WTC11 (cell line): ENCODE measurements at regions not wholly inside any gene's neighbourhood (a gene's known extent, or its start where the extent isn't known, plus 50 kb on each side); places are given as distances from the start of the nearest gene placed in this dataset.
"Not testable (repeated sequence)": the region's sequence is repeated elsewhere in the genome, so short reads cannot be mapped to it uniquely, and the experiment has no call there.

ENCODE experiments used
- ATAC-seq: fragments of 200-7000 bp; cut with Tn5 transposase; 2 replicates; pipeline ENCODE4 v1.10.0; 2021; ENCODE audit warnings: mild to moderate bottlenecking, moderate library complexity
- CTCF ChIA-PET: fragments of 300-600 bp; sonication (Branson Sonifier 250); formaldehyde crosslinking; loops from one replicate; lab custom pipeline; 2021; ENCODE audit warnings: antibody characterized with exemption; lab: Charles Lee
- POLR2A ChIA-PET: fragments of 350-600 bp; sonication (Branson Sonifier 250); formaldehyde crosslinking; loops from one replicate; lab custom pipeline; 2021; ENCODE audit warnings: antibody characterized with exemption; lab: Charles Lee
- DNase-seq: peaks from one replicate; pipeline ENCODE4 v3.0.0; 2021; ENCODE audit warnings: low spot score
- H3K27ac Mint-ChIP-seq: 2 replicates; pipeline ENCODE4 v1.8.0; 2021; ENCODE audit warnings: mixed read lengths
- H3K27me3 Mint-ChIP-seq: 2 replicates; pipeline ENCODE4 v1.8.0; 2021; ENCODE audit warnings: low read depth, mild to moderate bottlenecking, moderate library complexity, mixed read lengths
- H3K36me3 Mint-ChIP-seq: 2 replicates; pipeline ENCODE4 v1.8.0; 2021; ENCODE audit warnings: mixed read lengths
- H3K4me1 Mint-ChIP-seq: 2 replicates; pipeline ENCODE4 v1.8.0; 2022; ENCODE audit warnings: mixed read lengths
- H3K4me3 Mint-ChIP-seq: 2 replicates; pipeline ENCODE4 v1.8.0; 2021; ENCODE audit warnings: mild to moderate bottlenecking, moderate library complexity, mixed read lengths
- H3K9me3 Mint-ChIP-seq: 2 replicates; pipeline ENCODE4 v1.8.0; 2021; ENCODE audit warnings: mixed read lengths
- CREM ChIP-seq: sonication (generic); formaldehyde crosslinking; IDR thresholded peaks from 2 replicates; pipeline ENCODE4 v1.8.1; 2022; ENCODE audit warnings: mild to moderate bottlenecking, missing genetic modification reagents, moderate library complexity
- E2F1 ChIP-seq: sonication (generic); formaldehyde crosslinking; IDR thresholded peaks from 2 replicates; pipeline ENCODE4 v1.8.0; 2022; ENCODE audit warnings: mild to moderate bottlenecking, missing genetic modification reagents
- E2F5 ChIP-seq: sonication (generic); formaldehyde crosslinking; IDR thresholded peaks from 2 replicates; pipeline ENCODE4 v1.8.1; 2022; ENCODE audit warnings: mild to moderate bottlenecking, moderate library complexity, missing genetic modification reagents
- GRHL2 ChIP-seq: fragments of 250-450 bp; sonication (Bioruptor Pico); IDR thresholded peaks from 2 replicates; pipeline ENCODE4 v1.8.0; 2022; ENCODE audit warnings: mild to moderate bottlenecking, moderate library complexity; ENCODE audit not compliant: insufficient replicate concordance, severe bottlenecking
- IRF2 ChIP-seq: sonication (generic); formaldehyde crosslinking; IDR thresholded peaks from 2 replicates; pipeline ENCODE4 v1.8.0; 2022; ENCODE audit warnings: low read depth, missing genetic modification reagents, borderline replicate concordance
- RELA ChIP-seq: sonication (generic); formaldehyde crosslinking; IDR thresholded peaks from 2 replicates; pipeline ENCODE4 v1.8.1; 2022; ENCODE audit warnings: missing genetic modification reagents, mild to moderate bottlenecking, borderline replicate concordance
- SMAD3 ChIP-seq: sonication (generic); formaldehyde crosslinking; IDR thresholded peaks from 2 replicates; pipeline ENCODE4 v1.8.0; 2022; ENCODE audit warnings: missing genetic modification reagents, mild to moderate bottlenecking, borderline replicate concordance
- SP1 ChIP-seq: sonication (generic); formaldehyde crosslinking; conservative IDR thresholded peaks from 2 replicates; pipeline ENCODE4 v1.8.1; 2022; ENCODE audit warnings: missing genetic modification reagents
- STAT6 ChIP-seq: sonication (generic); formaldehyde crosslinking; conservative IDR thresholded peaks from 2 replicates; pipeline ENCODE4 v1.8.1; 2023; ENCODE audit warnings: mild to moderate bottlenecking, low read depth, missing genetic modification reagents, moderate library complexity
- TP53 ChIP-seq: sonication (generic); formaldehyde crosslinking; IDR thresholded peaks from 2 replicates; pipeline ENCODE4 v1.8.1; 2023; ENCODE audit warnings: mild to moderate bottlenecking, missing genetic modification reagents
- USF1 ChIP-seq: sonication (generic); formaldehyde crosslinking; IDR thresholded peaks from 2 replicates; pipeline ENCODE4 v1.8.0; 2022; ENCODE audit warnings: mild to moderate bottlenecking, missing genetic modification reagents
- TF ChIP-seq, protein P1 (sequence below): sonication (generic); formaldehyde crosslinking; IDR thresholded peaks from 2 replicates; pipeline ENCODE4 v1.8.0; 2022; ENCODE audit warnings: mild to moderate bottlenecking, missing genetic modification reagents
- TF ChIP-seq, protein P2 (sequence below): fragments of 200-600 bp; IDR thresholded peaks from 2 replicates; pipeline ENCODE4 v1.8.0; 2022; ENCODE audit warnings: antibody characterized with exemption
- TF ChIP-seq, protein P3 (sequence below): sonication (generic); formaldehyde crosslinking; IDR thresholded peaks from 2 replicates; pipeline ENCODE4 v1.8.0; 2023; ENCODE audit warnings: mild to moderate bottlenecking, missing genetic modification reagents

- ATAC-seq (no peak), DNase-seq (no peak)
- peaks cover 7% of the 10 kb centered on the region for H3K27me3 Mint-ChIP-seq
- peaks cover 6% of the 10 kb centered on the region; the same call in 1 of the 2 replicates for H3K36me3 Mint-ChIP-seq
- peaks cover 10% of the 10 kb centered on the region for H3K9me3 Mint-ChIP-seq
- peaks cover 6% of the 10 kb centered on the region for H3K4me1 Mint-ChIP-seq
- POLR2A ChIA-PET, result no interaction called here
- H3K4me3 Mint-ChIP-seq, result no peak overlapping the region
- H3K27ac Mint-ChIP-seq, result no peak overlapping the region
- TF ChIP-seq CREM (CRISPR knock-in tag) (no peak), STAT6 (CRISPR knock-in tag) (no peak), USF1 (CRISPR knock-in tag) (no peak)
- TF ChIP-seq, protein P1, sequence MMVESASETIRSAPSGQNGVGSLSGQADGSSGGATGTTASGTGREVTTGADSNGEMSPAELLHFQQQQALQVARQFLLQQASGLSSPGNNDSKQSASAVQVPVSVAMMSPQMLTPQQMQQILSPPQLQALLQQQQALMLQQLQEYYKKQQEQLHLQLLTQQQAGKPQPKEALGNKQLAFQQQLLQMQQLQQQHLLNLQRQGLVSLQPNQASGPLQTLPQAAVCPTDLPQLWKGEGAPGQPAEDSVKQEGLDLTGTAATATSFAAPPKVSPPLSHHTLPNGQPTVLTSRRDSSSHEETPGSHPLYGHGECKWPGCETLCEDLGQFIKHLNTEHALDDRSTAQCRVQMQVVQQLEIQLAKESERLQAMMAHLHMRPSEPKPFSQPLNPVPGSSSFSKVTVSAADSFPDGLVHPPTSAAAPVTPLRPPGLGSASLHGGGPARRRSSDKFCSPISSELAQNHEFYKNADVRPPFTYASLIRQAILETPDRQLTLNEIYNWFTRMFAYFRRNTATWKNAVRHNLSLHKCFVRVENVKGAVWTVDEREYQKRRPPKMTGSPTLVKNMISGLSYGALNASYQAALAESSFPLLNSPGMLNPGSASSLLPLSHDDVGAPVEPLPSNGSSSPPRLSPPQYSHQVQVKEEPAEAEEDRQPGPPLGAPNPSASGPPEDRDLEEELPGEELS (CRISPR knock-in tag), result no peak
- CTCF ChIA-PET, result no interaction called here
Observed at GRCh38 chr11:115637599-115638241, 133.5 kb upstream of the CADM1 start.

DNA sequence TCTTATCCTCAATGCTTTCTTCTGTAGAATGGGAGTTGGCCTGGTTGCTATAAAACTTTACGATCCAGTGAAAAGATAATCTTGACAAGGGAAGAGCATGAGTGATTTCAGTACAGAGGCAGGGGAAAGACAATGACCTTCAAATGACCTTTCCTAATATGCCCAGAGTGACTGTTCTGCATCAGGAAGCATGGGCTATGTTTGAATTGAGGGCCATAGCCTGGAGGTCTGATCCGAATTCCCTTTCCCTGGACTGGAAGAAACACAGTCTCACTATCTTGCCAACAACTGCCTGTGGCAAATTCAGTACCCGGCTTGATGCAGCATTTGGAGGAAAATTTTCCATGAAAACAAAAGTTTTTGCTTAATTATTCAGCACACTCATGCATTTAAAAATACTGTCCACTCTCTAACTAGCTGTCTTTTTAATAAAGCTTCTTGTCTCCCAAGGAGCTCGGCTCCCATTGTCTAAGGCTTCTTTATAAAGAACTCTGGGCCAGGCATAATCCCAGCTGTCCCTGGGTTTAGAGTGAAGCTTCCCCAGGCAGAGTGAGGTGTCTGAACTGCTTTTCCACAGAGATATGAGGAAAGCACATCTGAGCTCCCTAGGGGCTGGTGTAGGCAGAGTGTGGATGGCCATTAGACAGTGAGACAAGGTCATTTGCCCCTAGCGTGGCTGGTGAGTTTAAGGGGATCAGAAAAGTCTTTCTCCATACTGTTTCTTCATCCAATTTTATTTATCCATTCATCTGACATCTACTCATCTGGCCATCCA lies 132.7 kb upstream of the CADM1 start:
- no peak overlapping the region for H3K4me3 Mint-ChIP-seq
- H3K4me1 Mint-ChIP-seq, result no peaks in the 10 kb centered on the region
- CTCF ChIA-PET, result no interaction called here
- ATAC-seq, result no peak
- DNase-seq, result no peak
- peaks cover 4% of the 10 kb centered on the region for H3K27me3 Mint-ChIP-seq
- TF ChIP-seq TP53 (CRISPR knock-in tag) (no peak), E2F1 (CRISPR knock-in tag) (no peak)
- TF ChIP-seq, protein P2, sequence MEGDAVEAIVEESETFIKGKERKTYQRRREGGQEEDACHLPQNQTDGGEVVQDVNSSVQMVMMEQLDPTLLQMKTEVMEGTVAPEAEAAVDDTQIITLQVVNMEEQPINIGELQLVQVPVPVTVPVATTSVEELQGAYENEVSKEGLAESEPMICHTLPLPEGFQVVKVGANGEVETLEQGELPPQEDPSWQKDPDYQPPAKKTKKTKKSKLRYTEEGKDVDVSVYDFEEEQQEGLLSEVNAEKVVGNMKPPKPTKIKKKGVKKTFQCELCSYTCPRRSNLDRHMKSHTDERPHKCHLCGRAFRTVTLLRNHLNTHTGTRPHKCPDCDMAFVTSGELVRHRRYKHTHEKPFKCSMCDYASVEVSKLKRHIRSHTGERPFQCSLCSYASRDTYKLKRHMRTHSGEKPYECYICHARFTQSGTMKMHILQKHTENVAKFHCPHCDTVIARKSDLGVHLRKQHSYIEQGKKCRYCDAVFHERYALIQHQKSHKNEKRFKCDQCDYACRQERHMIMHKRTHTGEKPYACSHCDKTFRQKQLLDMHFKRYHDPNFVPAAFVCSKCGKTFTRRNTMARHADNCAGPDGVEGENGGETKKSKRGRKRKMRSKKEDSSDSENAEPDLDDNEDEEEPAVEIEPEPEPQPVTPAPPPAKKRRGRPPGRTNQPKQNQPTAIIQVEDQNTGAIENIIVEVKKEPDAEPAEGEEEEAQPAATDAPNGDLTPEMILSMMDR, result no peak
- TF ChIP-seq, all 79 proteins: peak for 0
- Mint-ChIP-seq H3K36me3 (peaks cover 9% of the 10 kb centered on the region; the same call in 1 of the 2 replicates), H3K9me3 (peaks cover 14% of the 10 kb centered on the region), H3K27ac (no peak overlapping the region)
- POLR2A ChIA-PET, result no interaction called here

DNA sequence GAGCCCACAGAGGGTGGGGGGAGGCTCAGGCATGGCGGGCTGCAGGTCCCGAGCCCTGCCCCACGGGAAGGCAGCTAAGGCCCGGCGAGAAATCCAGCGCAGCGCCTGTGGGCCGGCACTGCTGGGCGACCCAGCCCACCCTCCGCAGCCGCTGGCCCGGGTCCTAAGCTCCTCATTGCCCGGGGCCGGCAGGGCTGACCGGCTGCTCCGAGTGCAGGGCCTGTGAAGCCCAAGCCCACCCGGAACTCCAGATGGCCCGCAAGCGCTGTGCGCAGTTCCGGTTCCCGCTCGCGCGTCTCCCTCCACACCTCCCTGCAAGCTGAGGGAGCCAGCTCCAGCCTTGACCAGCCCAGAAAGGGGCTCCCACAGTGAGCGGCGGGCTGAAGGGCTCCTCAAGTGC lies 129.8 kb upstream of the CADM1 start:
- DNase-seq, H3K36me3 Mint-ChIP-seq, POLR2A ChIA-PET, ATAC-seq, H3K27ac Mint-ChIP-seq, H3K27me3 Mint-ChIP-seq, H3K4me3 Mint-ChIP-seq, CTCF ChIA-PET: not testable (repeated sequence)
- Mint-ChIP-seq H3K9me3 (peaks cover 15% of the 10 kb centered on the region), H3K4me1 (peaks cover 11% of the 10 kb centered on the region)

DNA sequence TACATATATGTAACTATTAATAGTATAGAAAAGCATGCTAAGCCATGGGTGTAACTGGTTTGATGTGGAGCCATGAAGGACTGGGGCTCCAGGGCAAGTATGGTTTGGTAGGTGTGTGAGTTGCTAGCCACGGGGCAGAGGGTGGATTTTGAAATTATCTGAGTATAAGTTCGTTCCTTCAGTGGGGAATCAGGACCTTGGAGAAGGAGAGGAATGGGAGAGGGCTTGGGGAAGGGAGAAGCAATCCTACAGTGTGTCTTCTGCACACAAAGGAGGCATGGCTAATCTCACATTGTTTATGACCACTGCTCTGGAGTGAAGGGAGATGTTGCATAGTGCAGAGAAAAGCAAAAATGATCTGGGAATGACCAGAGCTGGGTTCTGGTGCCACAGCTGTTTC lies 127.8 kb upstream of the CADM1 start:
- Mint-ChIP-seq H3K4me3 (no peak overlapping the region), H3K27ac (no peak overlapping the region), H3K36me3 (peaks cover 9% of the 10 kb centered on the region; the same call in 1 of the 2 replicates), H3K4me1 (peaks cover 11% of the 10 kb centered on the region), H3K27me3 (no peaks in the 10 kb centered on the region), H3K9me3 (peaks cover 15% of the 10 kb centered on the region)
- ATAC-seq (no peak), DNase-seq (no peak)
- POLR2A ChIA-PET, result no interaction called here
- CTCF ChIA-PET, result no interaction called here
- TF ChIP-seq RELA (CRISPR knock-in tag), result no peak
- TF ChIP-seq SP1 (CRISPR knock-in tag), result no peak
- no peak for TF ChIP-seq SMAD3 (CRISPR knock-in tag)
- TF ChIP-seq E2F5 (CRISPR knock-in tag), result no peak
- TF ChIP-seq GRHL2 (CRISPR knock-in tag), result no peak
- TF ChIP-seq, protein P3, sequence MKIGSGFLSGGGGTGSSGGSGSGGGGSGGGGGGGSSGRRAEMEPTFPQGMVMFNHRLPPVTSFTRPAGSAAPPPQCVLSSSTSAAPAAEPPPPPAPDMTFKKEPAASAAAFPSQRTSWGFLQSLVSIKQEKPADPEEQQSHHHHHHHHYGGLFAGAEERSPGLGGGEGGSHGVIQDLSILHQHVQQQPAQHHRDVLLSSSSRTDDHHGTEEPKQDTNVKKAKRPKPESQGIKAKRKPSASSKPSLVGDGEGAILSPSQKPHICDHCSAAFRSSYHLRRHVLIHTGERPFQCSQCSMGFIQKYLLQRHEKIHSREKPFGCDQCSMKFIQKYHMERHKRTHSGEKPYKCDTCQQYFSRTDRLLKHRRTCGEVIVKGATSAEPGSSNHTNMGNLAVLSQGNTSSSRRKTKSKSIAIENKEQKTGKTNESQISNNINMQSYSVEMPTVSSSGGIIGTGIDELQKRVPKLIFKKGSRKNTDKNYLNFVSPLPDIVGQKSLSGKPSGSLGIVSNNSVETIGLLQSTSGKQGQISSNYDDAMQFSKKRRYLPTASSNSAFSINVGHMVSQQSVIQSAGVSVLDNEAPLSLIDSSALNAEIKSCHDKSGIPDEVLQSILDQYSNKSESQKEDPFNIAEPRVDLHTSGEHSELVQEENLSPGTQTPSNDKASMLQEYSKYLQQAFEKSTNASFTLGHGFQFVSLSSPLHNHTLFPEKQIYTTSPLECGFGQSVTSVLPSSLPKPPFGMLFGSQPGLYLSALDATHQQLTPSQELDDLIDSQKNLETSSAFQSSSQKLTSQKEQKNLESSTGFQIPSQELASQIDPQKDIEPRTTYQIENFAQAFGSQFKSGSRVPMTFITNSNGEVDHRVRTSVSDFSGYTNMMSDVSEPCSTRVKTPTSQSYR (CRISPR knock-in tag), result no peak
- no peak for TF ChIP-seq IRF2 (CRISPR knock-in tag)
- no peak for TF ChIP-seq TP53 (CRISPR knock-in tag)
